ENCODE measurements at regions not wholly inside any gene's neighbourhood (a gene's known extent, or its start where the extent isn't known, plus 50 kb on each side); places are given as distances from the start of the nearest gene placed in this dataset.

DNA sequence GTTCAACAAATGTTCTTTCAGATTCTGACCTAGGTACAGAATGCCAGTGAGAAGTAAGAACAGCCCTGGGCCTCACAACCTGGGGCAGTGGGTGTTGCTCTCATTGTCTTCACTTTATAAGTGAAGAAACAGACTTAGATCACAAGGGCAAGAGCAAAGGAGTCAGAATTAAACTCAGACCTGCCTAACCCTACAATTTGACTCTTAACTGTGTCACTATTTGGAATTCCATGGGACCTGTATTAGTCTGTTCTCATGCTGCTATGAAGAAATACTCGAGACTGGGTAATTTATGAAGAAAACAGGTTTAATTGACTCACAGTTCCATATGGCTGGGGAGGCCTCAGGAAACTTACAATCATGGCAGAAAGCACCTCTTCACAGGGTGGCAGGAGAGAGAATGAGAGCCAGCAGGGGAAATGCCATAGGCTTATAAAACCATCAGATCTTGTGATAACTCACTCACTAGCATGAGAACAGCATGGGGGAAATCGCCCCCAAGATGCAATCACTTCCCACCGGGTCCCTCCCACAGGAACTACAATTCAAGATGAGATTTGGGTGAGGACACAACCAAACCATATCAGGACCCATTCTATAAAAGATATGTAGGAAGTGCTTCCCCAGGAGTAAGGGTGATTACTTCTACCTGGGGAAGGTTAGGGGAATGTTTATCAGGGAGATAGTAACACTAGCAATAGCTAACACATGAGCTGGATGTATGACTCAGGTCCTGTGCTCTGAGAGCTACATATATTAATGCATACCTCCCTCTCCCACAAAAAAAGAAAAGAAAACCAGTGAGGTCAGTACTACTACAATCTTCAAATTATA is 270.1 kb downstream of the SOX9 start:
- ATAC-seq (ENCODE audit: low FRiP score): no peak

DNA sequence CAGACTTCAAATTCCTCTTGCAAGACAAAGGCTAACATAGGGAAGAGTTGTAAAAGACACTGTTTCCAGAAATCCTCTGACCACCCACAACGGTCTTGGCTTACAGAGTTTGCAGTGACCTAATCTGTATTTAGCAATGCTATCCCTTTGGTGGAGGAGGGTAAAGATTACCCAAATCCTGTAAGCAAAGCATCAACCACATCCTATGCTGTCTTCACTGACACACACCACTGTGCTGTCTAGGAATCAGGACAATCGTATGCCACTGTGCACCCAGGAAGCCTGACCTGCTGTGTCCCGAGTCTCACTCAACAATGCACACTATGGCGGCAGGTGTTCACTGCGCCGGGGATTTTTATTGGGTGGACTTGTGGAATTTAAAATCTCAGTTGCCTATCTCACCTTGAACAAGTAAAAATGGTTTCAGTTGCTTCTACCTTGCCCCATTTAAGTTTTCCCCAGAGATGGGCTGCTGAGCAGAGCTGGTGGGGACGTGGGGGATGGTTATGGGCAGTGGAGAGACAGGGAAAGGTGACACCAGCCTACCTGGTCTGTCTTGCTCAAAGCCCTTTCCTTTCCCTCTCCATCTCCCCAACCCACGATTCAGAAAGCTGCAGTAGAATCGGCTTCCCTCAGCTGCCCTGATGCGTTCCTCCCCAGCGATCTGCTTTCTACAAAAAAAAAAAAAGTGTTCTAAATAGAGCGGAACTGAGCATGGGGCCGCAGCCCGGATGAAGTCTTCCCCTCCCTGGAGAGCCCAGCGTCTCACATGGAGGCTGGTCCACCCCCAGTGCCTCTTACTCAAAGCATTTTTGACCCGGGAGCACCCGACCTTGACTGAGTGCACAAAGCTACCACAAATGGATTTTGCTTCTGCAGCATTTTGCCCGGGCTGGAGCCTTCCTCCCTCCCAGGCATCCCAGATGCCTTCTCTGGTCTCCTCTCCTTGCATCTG is 271.5 kb downstream of the SOX9 start:
- no peak for ATAC-seq (ENCODE audit: low FRiP score)
- DNase-seq (ENCODE audit: low spot score): no peak
- TF ChIP-seq, protein P1, sequence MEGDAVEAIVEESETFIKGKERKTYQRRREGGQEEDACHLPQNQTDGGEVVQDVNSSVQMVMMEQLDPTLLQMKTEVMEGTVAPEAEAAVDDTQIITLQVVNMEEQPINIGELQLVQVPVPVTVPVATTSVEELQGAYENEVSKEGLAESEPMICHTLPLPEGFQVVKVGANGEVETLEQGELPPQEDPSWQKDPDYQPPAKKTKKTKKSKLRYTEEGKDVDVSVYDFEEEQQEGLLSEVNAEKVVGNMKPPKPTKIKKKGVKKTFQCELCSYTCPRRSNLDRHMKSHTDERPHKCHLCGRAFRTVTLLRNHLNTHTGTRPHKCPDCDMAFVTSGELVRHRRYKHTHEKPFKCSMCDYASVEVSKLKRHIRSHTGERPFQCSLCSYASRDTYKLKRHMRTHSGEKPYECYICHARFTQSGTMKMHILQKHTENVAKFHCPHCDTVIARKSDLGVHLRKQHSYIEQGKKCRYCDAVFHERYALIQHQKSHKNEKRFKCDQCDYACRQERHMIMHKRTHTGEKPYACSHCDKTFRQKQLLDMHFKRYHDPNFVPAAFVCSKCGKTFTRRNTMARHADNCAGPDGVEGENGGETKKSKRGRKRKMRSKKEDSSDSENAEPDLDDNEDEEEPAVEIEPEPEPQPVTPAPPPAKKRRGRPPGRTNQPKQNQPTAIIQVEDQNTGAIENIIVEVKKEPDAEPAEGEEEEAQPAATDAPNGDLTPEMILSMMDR (IDR thresholded peaks at IDR 0.05): no peak

More for the DNA sequence above, 270.1 kb downstream of the SOX9 start:
- DNase-seq (ENCODE audit: low spot score): no peak
- TF ChIP-seq, protein P1 (IDR thresholded peaks at IDR 0.05): no peak

- TF ChIP-seq, protein P1 (IDR thresholded peaks at IDR 0.05): no peak
- no peak for ATAC-seq (ENCODE audit: low FRiP score)
- DNase-seq (ENCODE audit: low spot score): no peak
Measured at GRCh38 chr17:72393553-72393952, 272.7 kb downstream of the SOX9 start.

GRCh38 chr17:72394531-72394930 is 273.7 kb downstream of the SOX9 start:
- TF ChIP-seq, protein P1 (IDR thresholded peaks at IDR 0.05): no peak
- ATAC-seq (ENCODE audit: low FRiP score) (no peak), DNase-seq (ENCODE audit: low spot score) (no peak)

GRCh38 chr17:72396121-72396520 is 275.3 kb downstream of the SOX9 start:
- TF ChIP-seq, protein P1 (IDR thresholded peaks at IDR 0.05): no peak
- ATAC-seq (ENCODE audit: low FRiP score): no peak
- DNase-seq (ENCODE audit: low spot score): no peak

DNA sequence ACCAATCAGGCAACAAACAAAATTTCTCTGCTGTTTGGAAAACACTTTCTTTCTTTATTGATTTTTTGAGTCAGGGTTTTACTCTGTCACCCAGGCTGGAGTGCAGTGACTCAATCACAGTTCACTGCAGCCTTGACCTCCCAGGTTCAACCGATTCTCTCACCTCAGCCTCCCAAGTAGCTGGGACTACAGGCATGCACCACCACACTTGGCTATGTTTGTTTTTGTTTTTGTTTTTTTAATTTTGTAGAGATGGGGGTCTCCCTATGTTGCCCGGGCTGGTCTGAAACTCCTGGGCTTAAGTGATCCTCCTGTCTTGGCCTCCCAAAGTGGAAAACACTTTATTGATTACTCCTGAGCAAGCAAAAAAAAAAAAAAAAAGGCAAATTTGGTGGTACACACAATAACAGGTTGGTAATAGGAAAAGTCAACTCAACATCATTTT is 276.4 kb downstream of the SOX9 start:
- no peak for ATAC-seq (ENCODE audit: low FRiP score)
- TF ChIP-seq, protein P1 (IDR thresholded peaks at IDR 0.05): no peak
- DNase-seq (ENCODE audit: low spot score): no peak
